B cell (primary cell): ENCODE measurements at regions not wholly inside any gene's neighbourhood (a gene's known extent, or its start where the extent isn't known, plus 50 kb on each side); places are given as distances from the start of the nearest gene placed in this dataset.

Source experiments
- ATAC-seq: fragments of 200-7000 bp; cut with Tn5 transposase; one replicate; pipeline ENCODE4 v1.10.0; 2021; ENCODE audit warnings: low read depth, mild to moderate bottlenecking, moderate number of reproducible peaks, moderate library complexity
- CTCF ChIA-PET: fragments of 350-600 bp; sonication (Branson Sonifier 250); formaldehyde crosslinking; loops from one replicate; lab custom pipeline; 2021; ENCODE audit warnings: antibody characterized with exemption, inconsistent platforms; lab: Charles Lee
- POLR2A ChIA-PET: fragments of 350-600 bp; sonication (Branson Sonifier 250); formaldehyde crosslinking; loops from one replicate; lab custom pipeline; 2021; ENCODE audit warnings: antibody characterized with exemption; lab: Charles Lee
- DNase-seq: peaks from one replicate; pipeline ENCODE4 v3.0.0; 2013
- H2AFZ ChIP-seq: 2 replicates; pipeline ENCODE4 v1.6.1; 2012; ENCODE audit warnings: mild to moderate bottlenecking, low read depth, low read length; ENCODE audit not compliant: insufficient read depth, poor library complexity, severe bottlenecking
- H3K27ac ChIP-seq, 2 donors: 1 replicate in 1 of 2; 2 replicates in 1 of 2; pipeline ENCODE4 v1.5.1; 2012 to 2013; ENCODE audit warnings: low read length in 2 of 2, mild to moderate bottlenecking in 2 of 2, moderate library complexity in 1 of 2
- H3K27me3 ChIP-seq, 4 experiments: fragments of 200-600 bp in 1 of 4; sonication (generic) in 1 of 4; replicated peaks in 1 of 4; 1 replicate in 2 of 4; 2 replicates in 2 of 4; pipeline versions ENCODE4 v1.6.1 to v1.7.0; 2013 to 2016; ENCODE audit warnings: low read length in 3 of 4, mild to moderate bottlenecking in 2 of 4, mixed read lengths in 1 of 4, moderate library complexity in 1 of 4; ENCODE audit not compliant: insufficient read depth in 4 of 4, control insufficient read depth in 3 of 4; ENCODE audit errors: control extremely low read depth in 1 of 4
- H3K36me3 ChIP-seq, 2 experiments: replicated peaks in 1 of 2; 1 replicate in 1 of 2; 2 replicates in 1 of 2; pipeline versions ENCODE4 v1.6.1 to v1.7.1; 2013; ENCODE audit warnings: low read length in 1 of 2; ENCODE audit not compliant: insufficient read depth in 2 of 2, control insufficient read depth in 1 of 2; ENCODE audit errors: control extremely low read depth in 1 of 2, extremely low read depth in 1 of 2
- H3K4me1 ChIP-seq, 2 donors: fragments of 200-600 bp in 1 of 2; sonication (generic) in 1 of 2; 1 replicate in 1 of 2; 2 replicates in 1 of 2; pipeline versions ENCODE4 v1.5.1 to v1.6.1; 2013 to 2017; ENCODE audit warnings: low read length in 2 of 2; ENCODE audit not compliant: control insufficient read depth in 2 of 2, insufficient read depth in 2 of 2
- H3K4me2 ChIP-seq: replicated peaks from 2 replicates; pipeline ENCODE3; 2012; ENCODE audit warnings: mild to moderate bottlenecking, low read depth, low read length; ENCODE audit not compliant: poor library complexity, severe bottlenecking
- H3K4me3 ChIP-seq, 5 experiments: fragments of 200-600 bp in 1 of 5; sonication (generic) in 1 of 5; 1 replicate in 3 of 5; 2 replicates in 2 of 5; pipeline versions ENCODE4 v1.5.1 to v1.7.0; 2011 to 2016; ENCODE audit warnings: low read length in 4 of 5, mild to moderate bottlenecking in 4 of 5, low read depth in 2 of 5, control low read depth in 1 of 5, moderate library complexity in 1 of 5; ENCODE audit not compliant: insufficient read depth in 1 of 5; ENCODE audit errors: control extremely low read depth in 1 of 5, extremely low read depth in 1 of 5
- H3K79me2 ChIP-seq: fragments of 200-600 bp; sonication (generic); one replicate; pipeline ENCODE4 v1.6.0; 2016; ENCODE audit warnings: low read length; ENCODE audit not compliant: control insufficient read depth, insufficient read depth
- H3K9ac ChIP-seq: fragments of 200-600 bp; sonication (generic); 2 replicates; pipeline ENCODE4 v1.6.1; 2017; ENCODE audit warnings: mild to moderate bottlenecking, low read length, moderate library complexity
- H3K9me3 ChIP-seq, 3 donors: one replicate each; pipeline versions ENCODE4 v1.6.1 to v1.7.1; 2013; ENCODE audit warnings: low read length in 2 of 3; ENCODE audit not compliant: control insufficient read depth in 2 of 3, insufficient read depth in 1 of 3; ENCODE audit errors: control extremely low read depth in 1 of 3
- H4K20me1 ChIP-seq: 2 replicates; pipeline ENCODE4 v1.6.0; 2012; ENCODE audit warnings: mild to moderate bottlenecking, low read length; ENCODE audit not compliant: insufficient read depth, control insufficient read depth, poor library complexity, severe bottlenecking
- H3K27ac Mint-ChIP-seq: one replicate; pipeline ENCODE4 v1.8.0; 2021; ENCODE audit warnings: mixed read lengths
- H3K27me3 Mint-ChIP-seq: one replicate; pipeline ENCODE4 v1.8.0; 2021; ENCODE audit warnings: mixed read lengths
- H3K4me1 Mint-ChIP-seq: one replicate; pipeline ENCODE4 v1.8.0; 2021; ENCODE audit warnings: mixed read lengths
- H3K4me3 Mint-ChIP-seq: one replicate; pipeline ENCODE4 v1.8.0; 2021; ENCODE audit warnings: mixed read lengths
- H3K9me3 Mint-ChIP-seq: one replicate; pipeline ENCODE4 v1.8.0; 2022; ENCODE audit warnings: mixed read lengths; ENCODE audit not compliant: insufficient read depth
- CTCF ChIP-seq: fragments of 200-600 bp; IDR thresholded peaks from one replicate; pipeline ENCODE4 v1.8.0; 2022; ENCODE audit warnings: antibody characterized with exemption, mild to moderate bottlenecking
- EZH2 ChIP-seq: IDR thresholded peaks from 2 replicates; pipeline ENCODE4 v1.6.1; 2012; ENCODE audit warnings: borderline replicate concordance, low read depth, mild to moderate bottlenecking, moderate library complexity, low read length; ENCODE audit not compliant: insufficient read depth, poor library complexity, severe bottlenecking
- WGBS: methylation state at CpG from one replicate; pipeline ENCODE4 v1.1.5; 2013; ENCODE audit warnings: missing lambda C conversion rate; ENCODE audit not compliant: insufficient coverage; 5-methylcytosine and 5-hydroxymethylcytosine counted together
- intact Hi-C: fragments of 100-400 bp; cut with micrococcal nuclease; formaldehyde crosslinking; loops from one replicate; pipeline ENCODE4 v1.10.0; 2022

GRCh38 chr6:15876406-15876805 is 213.6 kb upstream of the DTNBP1 start:
- H3K79me2 ChIP-seq = no peaks in the 10 kb centered on the region
- H3K4me1 ChIP-seq = peaks cover 25 to 30% of the 10 kb centered on the region in 2 donors
- ChIA-PET POLR2A (no interaction called here), CTCF (interaction anchor here (1.3 kb wide), 1 partner anchor 25 kb away, joined by 3 read pairs; no protein-coding TSS in a partner anchor)
- H3K4me2 ChIP-seq = no peak overlapping the region
- H3K9ac ChIP-seq = no peak overlapping the region
- H2AFZ ChIP-seq = no peak overlapping the region
- no peaks in the 10 kb centered on the region for H3K36me3 ChIP-seq
- H3K9me3 Mint-ChIP-seq = no peaks in the 10 kb centered on the region
- no peak overlapping the region for H3K27ac Mint-ChIP-seq
- no peak for ATAC-seq
- no peaks in the 10 kb centered on the region for H3K9me3 ChIP-seq
- WGBS = 83% methylated on average over 3 of the region's 3 CpGs
- no peak overlapping the region for H3K27ac ChIP-seq
- H3K27me3 Mint-ChIP-seq = peaks cover 2% of the 10 kb centered on the region
- H3K4me1 Mint-ChIP-seq = peaks cover 42% of the 10 kb centered on the region
- TF ChIP-seq CTCF (no peak), EZH2 (no peak)
- H4K20me1 ChIP-seq = no peaks in the 10 kb centered on the region
- no peaks in the 10 kb centered on the region for H3K27me3 ChIP-seq
- no peak overlapping the region for H3K4me3 ChIP-seq
- intact Hi-C loops = loop anchor here (10.0 kb wide), 1 partner anchor 58 kb away; no protein-coding TSS in a partner anchor
- H3K4me3 Mint-ChIP-seq = no peak overlapping the region
- DNase-seq = no peak

GRCh38 chr6:15875797-15876196 is 213.0 kb upstream of the DTNBP1 start:
- no peak overlapping the region for H3K4me3 Mint-ChIP-seq
- DNase-seq (no peak), ATAC-seq (no peak)
- H3K9ac ChIP-seq = no peak overlapping the region
- peaks cover 4% of the 10 kb centered on the region for H3K27me3 Mint-ChIP-seq
- CTCF ChIA-PET = no interaction called here
- H3K27ac ChIP-seq = no peak overlapping the region
- POLR2A ChIA-PET = no interaction called here
- intact Hi-C loops = loop anchor here (10.0 kb wide), 1 partner anchor 59 kb away; no protein-coding TSS in a partner anchor
- H3K27ac Mint-ChIP-seq = no peak overlapping the region
- TF ChIP-seq EZH2 (no peak), CTCF (no peak)
- H3K4me1 Mint-ChIP-seq = peaks cover 36% of the 10 kb centered on the region
- H3K4me3 ChIP-seq = no peak overlapping the region
- H3K27me3 ChIP-seq = no peaks in the 10 kb centered on the region
- no CpG with 5 or more reads among the region's 1 CpG for WGBS
- no peaks in the 10 kb centered on the region for H4K20me1 ChIP-seq
- H3K79me2 ChIP-seq = no peaks in the 10 kb centered on the region
- no peaks in the 10 kb centered on the region for H3K9me3 Mint-ChIP-seq
- H2AFZ ChIP-seq = no peak overlapping the region
- no peak overlapping the region for H3K4me2 ChIP-seq
- H3K9me3 ChIP-seq = no peaks in the 10 kb centered on the region
- H3K4me1 ChIP-seq = peaks cover 19 to 24% of the 10 kb centered on the region in 2 donors
- no peaks in the 10 kb centered on the region for H3K36me3 ChIP-seq
